ENCODE measurements at regions not wholly inside any gene's neighbourhood (a gene's known extent, or its start where the extent isn't known, plus 50 kb on each side); places are given as distances from the start of the nearest gene placed in this dataset.
"Not testable (repeated sequence)": the region's sequence is repeated elsewhere in the genome, so short reads cannot be mapped to it uniquely, and the experiment has no call there.

- 93% methylated on average over 4 of the region's 4 CpGs for WGBS
These were observed 73.1 kb upstream of the AMN1 start for GRCh38 chr12:31801872-31802271.

GRCh38 chr12:31797230-31797872, 68.5 kb upstream of the AMN1 start:
- no peaks in the 10 kb centered on the region for H3K36me3 ChIP-seq
- no peaks in the 10 kb centered on the region for H3K9me3 ChIP-seq
- no peaks in the 10 kb centered on the region for H3K27me3 ChIP-seq (replicated peaks; ENCODE audit: insufficient read depth)
- H3K27ac ChIP-seq: no peak overlapping the region
- whole genome bisulfite sequencing: 85% methylated on average over 13 of the region's 13 CpGs
- DNase-seq (ENCODE audit: low spot score): no peak
- H3K4me1 ChIP-seq (replicated peaks): no peaks in the 10 kb centered on the region
- no peak overlapping the region for H3K4me3 ChIP-seq
- TF ChIP-seq POLR2A (IDR thresholded peaks at IDR 0.05) (no peak), POLR2AphosphoS5 (IDR thresholded peaks at IDR 0.05) (no peak), CTCF (IDR thresholded peaks at IDR 0.05) (no peak)
- intact Hi-C loops (cut with DNase I): no loop called here

More at GRCh38 chr12:31801872-31802271, 73.1 kb upstream of the AMN1 start:
- Histone ChIP-seq H3K27me3 (replicated peaks; ENCODE audit: insufficient read depth) (no peaks in the 10 kb centered on the region), H3K9me3 (no peaks in the 10 kb centered on the region), H3K4me3 (no peak overlapping the region), H3K4me1 (replicated peaks) (no peaks in the 10 kb centered on the region), H3K36me3 (no peaks in the 10 kb centered on the region), H3K27ac (no peak overlapping the region)
- DNase-seq (ENCODE audit: low spot score): no peak
- intact Hi-C loops (cut with DNase I): no loop called here
- TF ChIP-seq POLR2A (IDR thresholded peaks at IDR 0.05) (no peak), POLR2AphosphoS5 (IDR thresholded peaks at IDR 0.05) (no peak), CTCF (IDR thresholded peaks at IDR 0.05) (no peak)

- H3K27me3 ChIP-seq (replicated peaks; ENCODE audit: insufficient read depth): no peaks in the 10 kb centered on the region
- H3K27ac ChIP-seq: no peak overlapping the region
- no peaks in the 10 kb centered on the region for H3K36me3 ChIP-seq
- no peak for TF ChIP-seq CTCF (IDR thresholded peaks at IDR 0.05)
- no peak for TF ChIP-seq POLR2AphosphoS5 (IDR thresholded peaks at IDR 0.05)
- TF ChIP-seq POLR2A (IDR thresholded peaks at IDR 0.05): no peak
- H3K9me3 ChIP-seq: no peaks in the 10 kb centered on the region
- intact Hi-C loops (cut with DNase I): no loop called here
- 90% methylated on average over 11 of the region's 11 CpGs for WGBS
- no peaks in the 10 kb centered on the region for H3K4me1 ChIP-seq (replicated peaks)
- no peak for DNase-seq (ENCODE audit: low spot score)
- H3K4me3 ChIP-seq: no peak overlapping the region
These were observed 67.6 kb upstream of the AMN1 start for GRCh38 chr12:31796270-31796951.

GRCh38 chr12:31794745-31795144, 65.9 kb upstream of the AMN1 start:
- WGBS: 60% methylated on average over 5 of the region's 5 CpGs
- Histone ChIP-seq H3K9me3 (no peaks in the 10 kb centered on the region), H3K4me1 (replicated peaks) (no peaks in the 10 kb centered on the region), H3K27me3 (replicated peaks; ENCODE audit: insufficient read depth) (no peaks in the 10 kb centered on the region), H3K36me3 (no peaks in the 10 kb centered on the region), H3K4me3 (no peak overlapping the region), H3K27ac (no peak overlapping the region)
- intact Hi-C loops (cut with DNase I): no loop called here
- no peak for DNase-seq (ENCODE audit: low spot score)
- no peak for TF ChIP-seq POLR2A (IDR thresholded peaks at IDR 0.05)
- TF ChIP-seq CTCF (IDR thresholded peaks at IDR 0.05): no peak
- TF ChIP-seq POLR2AphosphoS5 (IDR thresholded peaks at IDR 0.05): no peak

GRCh38 chr12:31791265-31791664, 62.4 kb upstream of the AMN1 start:
- H3K27ac ChIP-seq; H3K9me3 ChIP-seq; intact Hi-C loops (cut with DNase I); H3K36me3 ChIP-seq; H3K4me1 ChIP-seq (replicated peaks); H3K4me3 ChIP-seq; DNase-seq (ENCODE audit: low spot score); H3K27me3 ChIP-seq (replicated peaks; ENCODE audit: insufficient read depth): not testable (repeated sequence)
- WGBS: 66% methylated on average over 3 of the region's 3 CpGs

Measured in prostate gland (tissue), 2 donors.